HEK293 (cell line): ENCODE measurements at regions not wholly inside any gene's neighbourhood (a gene's known extent, or its start where the extent isn't known, plus 50 kb on each side); places are given as distances from the start of the nearest gene placed in this dataset.

Source experiments
- CTCF ChIA-PET: fragments of 350-600 bp; formaldehyde crosslinking; extraction: SDS; loops from one replicate; lab custom pipeline; 2021; ENCODE audit warnings: antibody characterized with exemption; lab: Yijun Ruan, JAX
- POLR2A ChIA-PET: fragments of 300-600 bp; formaldehyde crosslinking; extraction: SDS; loops from one replicate; lab custom pipeline; 2020; ENCODE audit warnings: antibody characterized with exemption, inconsistent platforms; lab: Yijun Ruan, JAX
- H3K27ac ChIP-seq: fragments of 200-500 bp; sonication (Bioruptor generic); 2 replicates; pipeline ENCODE4 v1.5.1; 2014; ENCODE audit warnings: low read depth, low read length, control low read depth, inconsistent platforms; ENCODE audit errors: extremely low read depth
- H3K36me3 ChIP-seq, 2 experiments: fragments of 200-500 bp in 1 of 2; sonication (Bioruptor generic) in 1 of 2; 1 replicate in 1 of 2; 2 replicates in 1 of 2; pipeline ENCODE4 v1.5.1; 2014 to 2017; ENCODE audit warnings: inconsistent platforms in 2 of 2, low read length in 2 of 2; ENCODE audit not compliant: control insufficient read depth in 2 of 2, insufficient read depth in 1 of 2
- H3K4me1 ChIP-seq: fragments of 200-500 bp; sonication (Bioruptor generic); 2 replicates; pipeline ENCODE4 v1.5.1; 2014; ENCODE audit warnings: mild to moderate bottlenecking, low read length, inconsistent platforms; ENCODE audit not compliant: control insufficient read depth, insufficient read depth
- H3K4me3 ChIP-seq: 2 replicates; pipeline ENCODE4 v1.5.1; 2011; ENCODE audit warnings: low read depth, mild to moderate bottlenecking, control low read depth, low read length, moderate library complexity
- H3K9me3 ChIP-seq: fragments of 200-500 bp; sonication (Bioruptor generic); 2 replicates; pipeline ENCODE4 v1.5.1; 2014; ENCODE audit warnings: low read depth, low read length, inconsistent platforms; ENCODE audit not compliant: control insufficient read depth, insufficient read depth
- HOXA7 ChIP-seq: sonication (generic); formaldehyde crosslinking; IDR thresholded peaks from 2 replicates; pipeline ENCODE4 v1.8.1; 2022; ENCODE audit warnings: missing genetic modification reagents, borderline replicate concordance
- KLF1 ChIP-seq: fragments of 450-650 bp; formaldehyde crosslinking; IDR thresholded peaks from 2 replicates; pipeline ENCODE4 v1.5.1; 2016; ENCODE audit warnings: missing biosample characterization, missing genetic modification characterization
- KLF7 ChIP-seq: fragments of 450-650 bp; formaldehyde crosslinking; IDR thresholded peaks from 2 replicates; pipeline ENCODE4 v1.5.1; 2016; ENCODE audit warnings: missing biosample characterization, missing genetic modification characterization, borderline replicate concordance
- SETDB1 ChIP-seq: IDR thresholded peaks from one replicate; pipeline ENCODE4 v1.6.1; 2017; ENCODE audit warnings: mild to moderate bottlenecking, low read length, moderate library complexity, mixed read lengths; ENCODE audit not compliant: insufficient read length
- YY1 ChIP-seq: fragments of 450-650 bp; formaldehyde crosslinking; IDR thresholded peaks from 2 replicates; pipeline ENCODE4 v1.5.1; 2018; ENCODE audit warnings: missing biosample characterization, missing genetic modification characterization
- ZNF10 ChIP-seq: fragments of 450-650 bp; formaldehyde crosslinking; IDR thresholded peaks from 2 replicates; pipeline ENCODE4 v1.5.1; 2017; ENCODE audit warnings: missing biosample characterization, missing genetic modification characterization
- ZNF133 ChIP-seq: fragments of 450-650 bp; formaldehyde crosslinking; IDR thresholded peaks from 2 replicates; pipeline ENCODE4 v1.5.1; 2016; ENCODE audit warnings: missing biosample characterization, missing genetic modification characterization
- ZNF146 ChIP-seq: fragments of 450-650 bp; formaldehyde crosslinking; IDR thresholded peaks from 2 replicates; pipeline ENCODE4 v1.5.1; 2016; ENCODE audit warnings: missing biosample characterization, missing genetic modification characterization
- ZNF157 ChIP-seq: fragments of 450-650 bp; formaldehyde crosslinking; IDR thresholded peaks from 2 replicates; pipeline ENCODE4 v1.5.1; 2016; ENCODE audit warnings: missing biosample characterization, missing genetic modification characterization
- ZNF169 ChIP-seq: fragments of 450-650 bp; formaldehyde crosslinking; IDR thresholded peaks from 2 replicates; pipeline ENCODE4 v1.5.1; 2016; ENCODE audit warnings: missing biosample characterization, missing genetic modification characterization
- ZNF2 ChIP-seq: fragments of 450-650 bp; formaldehyde crosslinking; IDR thresholded peaks from 2 replicates; pipeline ENCODE4 v1.5.1; 2016; ENCODE audit warnings: missing biosample characterization, missing genetic modification characterization
- ZNF202 ChIP-seq: fragments of 450-650 bp; formaldehyde crosslinking; IDR thresholded peaks from 2 replicates; pipeline ENCODE4 v1.5.1; 2016; ENCODE audit warnings: missing biosample characterization, missing genetic modification characterization, borderline replicate concordance
- ZNF302 ChIP-seq: fragments of 450-650 bp; formaldehyde crosslinking; IDR thresholded peaks from 2 replicates; pipeline ENCODE4 v1.5.1; 2016; ENCODE audit warnings: missing biosample characterization, missing genetic modification characterization, low read depth
- ZNF335 ChIP-seq: fragments of 450-650 bp; formaldehyde crosslinking; conservative IDR thresholded peaks from 2 replicates; pipeline ENCODE4 v1.5.1; 2016; ENCODE audit warnings: missing biosample characterization, missing genetic modification characterization
- ZNF404 ChIP-seq: fragments of 450-650 bp; formaldehyde crosslinking; IDR thresholded peaks from 2 replicates; pipeline ENCODE4 v1.5.1; 2017; ENCODE audit warnings: missing biosample characterization, missing genetic modification characterization
- ZNF544 ChIP-seq: fragments of 450-650 bp; formaldehyde crosslinking; IDR thresholded peaks from 2 replicates; pipeline ENCODE4 v1.5.0; 2017; ENCODE audit warnings: missing biosample characterization, missing genetic modification characterization
- ZNF670 ChIP-seq: fragments of 450-650 bp; formaldehyde crosslinking; IDR thresholded peaks from 2 replicates; pipeline ENCODE4 v1.5.1; 2016; ENCODE audit warnings: missing biosample characterization, missing genetic modification characterization, low read depth
- ZNF776 ChIP-seq: fragments of 450-650 bp; formaldehyde crosslinking; IDR thresholded peaks from 2 replicates; pipeline ENCODE4 v1.5.0; 2017; ENCODE audit warnings: missing biosample characterization, missing genetic modification characterization, borderline replicate concordance
- ZNF777 ChIP-seq: fragments of 450-650 bp; formaldehyde crosslinking; IDR thresholded peaks from 2 replicates; pipeline ENCODE4 v1.5.1; 2017; ENCODE audit warnings: missing biosample characterization, missing genetic modification characterization, borderline replicate concordance
- ZSCAN30 ChIP-seq: fragments of 450-650 bp; IDR thresholded peaks from 2 replicates; pipeline ENCODE4 v1.5.1; 2018; ENCODE audit warnings: missing biosample characterization, mild to moderate bottlenecking, missing genetic modification characterization, moderate library complexity
- TF ChIP-seq, protein P1 (sequence below): fragments of 450-650 bp; formaldehyde crosslinking; IDR thresholded peaks from 2 replicates; pipeline ENCODE4 v1.5.1; 2017; ENCODE audit warnings: missing biosample characterization, missing genetic modification characterization
- TF ChIP-seq, protein P2 (sequence below): fragments of 450-650 bp; formaldehyde crosslinking; IDR thresholded peaks from 2 replicates; pipeline ENCODE4 v1.5.1; 2016; ENCODE audit warnings: missing biosample characterization, missing genetic modification characterization, low read depth
- TF ChIP-seq, protein P3 (sequence below): fragments of 450-650 bp; formaldehyde crosslinking; IDR thresholded peaks from 2 replicates; pipeline ENCODE4 v1.5.1; 2016; ENCODE audit warnings: missing biosample characterization, missing genetic modification characterization
- TF ChIP-seq, protein P4 (sequence below): fragments of 450-650 bp; formaldehyde crosslinking; IDR thresholded peaks from 2 replicates; pipeline ENCODE4 v1.5.1; 2016; ENCODE audit warnings: missing biosample characterization, missing genetic modification characterization
- TF ChIP-seq, protein P5 (sequence below): fragments of 450-650 bp; formaldehyde crosslinking; IDR thresholded peaks from 2 replicates; pipeline ENCODE4 v1.5.1; 2016; ENCODE audit warnings: missing biosample characterization, missing genetic modification characterization
- TF ChIP-seq, protein P6 (sequence below): fragments of 450-650 bp; formaldehyde crosslinking; IDR thresholded peaks from 2 replicates; pipeline ENCODE4 v1.5.1; 2016; ENCODE audit warnings: missing biosample characterization, missing genetic modification characterization

DNA sequence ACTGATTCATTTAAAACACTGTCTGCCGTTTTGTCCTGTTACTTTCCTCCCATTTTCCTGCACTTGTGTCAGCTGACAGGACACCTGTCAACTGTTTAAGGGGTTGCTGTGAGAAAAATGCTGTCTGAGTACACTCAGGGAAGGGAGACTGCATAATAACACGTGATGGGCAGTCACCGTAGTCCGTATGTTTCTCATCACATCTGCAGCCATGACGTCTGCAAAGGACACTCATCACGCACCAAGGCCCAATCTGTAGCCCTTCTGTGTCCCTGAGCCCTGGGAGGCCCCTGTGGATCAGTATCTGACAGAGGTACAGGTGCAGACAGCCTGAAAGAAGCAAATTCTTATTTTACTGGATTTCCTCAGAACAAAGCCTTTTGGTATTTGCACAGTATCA lies 396.3 kb downstream of the YTHDC2 start:
- H3K4me1 ChIP-seq: no peaks in the 10 kb centered on the region
- no peak for TF ChIP-seq ZNF10 (tag by site-specific recombination)
- TF ChIP-seq KLF1: no peak
- TF ChIP-seq ZNF2 (tag by site-specific recombination): no peak
- no peak for TF ChIP-seq YY1 (tag by site-specific recombination)
- TF ChIP-seq, protein P1, sequence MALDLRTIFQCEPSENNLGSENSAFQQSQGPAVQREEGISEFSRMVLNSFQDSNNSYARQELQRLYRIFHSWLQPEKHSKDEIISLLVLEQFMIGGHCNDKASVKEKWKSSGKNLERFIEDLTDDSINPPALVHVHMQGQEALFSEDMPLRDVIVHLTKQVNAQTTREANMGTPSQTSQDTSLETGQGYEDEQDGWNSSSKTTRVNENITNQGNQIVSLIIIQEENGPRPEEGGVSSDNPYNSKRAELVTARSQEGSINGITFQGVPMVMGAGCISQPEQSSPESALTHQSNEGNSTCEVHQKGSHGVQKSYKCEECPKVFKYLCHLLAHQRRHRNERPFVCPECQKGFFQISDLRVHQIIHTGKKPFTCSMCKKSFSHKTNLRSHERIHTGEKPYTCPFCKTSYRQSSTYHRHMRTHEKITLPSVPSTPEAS (tag by site-specific recombination): no peak
- TF ChIP-seq ZNF777 (tag by site-specific recombination): no peak
- TF ChIP-seq ZNF302: no peak
- no peak for TF ChIP-seq ZNF133 (tag by site-specific recombination)
- no peak for TF ChIP-seq ZNF335 (tag by site-specific recombination)
- TF ChIP-seq, protein P2, sequence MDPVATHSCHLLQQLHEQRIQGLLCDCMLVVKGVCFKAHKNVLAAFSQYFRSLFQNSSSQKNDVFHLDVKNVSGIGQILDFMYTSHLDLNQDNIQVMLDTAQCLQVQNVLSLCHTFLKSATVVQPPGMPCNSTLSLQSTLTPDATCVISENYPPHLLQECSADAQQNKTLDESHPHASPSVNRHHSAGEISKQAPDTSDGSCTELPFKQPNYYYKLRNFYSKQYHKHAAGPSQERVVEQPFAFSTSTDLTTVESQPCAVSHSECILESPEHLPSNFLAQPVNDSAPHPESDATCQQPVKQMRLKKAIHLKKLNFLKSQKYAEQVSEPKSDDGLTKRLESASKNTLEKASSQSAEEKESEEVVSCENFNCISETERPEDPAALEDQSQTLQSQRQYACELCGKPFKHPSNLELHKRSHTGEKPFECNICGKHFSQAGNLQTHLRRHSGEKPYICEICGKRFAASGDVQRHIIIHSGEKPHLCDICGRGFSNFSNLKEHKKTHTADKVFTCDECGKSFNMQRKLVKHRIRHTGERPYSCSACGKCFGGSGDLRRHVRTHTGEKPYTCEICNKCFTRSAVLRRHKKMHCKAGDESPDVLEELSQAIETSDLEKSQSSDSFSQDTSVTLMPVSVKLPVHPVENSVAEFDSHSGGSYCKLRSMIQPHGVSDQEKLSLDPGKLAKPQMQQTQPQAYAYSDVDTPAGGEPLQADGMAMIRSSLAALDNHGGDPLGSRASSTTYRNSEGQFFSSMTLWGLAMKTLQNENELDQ (tag by site-specific recombination): no peak
- no peak for TF ChIP-seq ZNF670 (tag by site-specific recombination)
- TF ChIP-seq ZNF776 (tag by site-specific recombination): no peak
- no peak for TF ChIP-seq KLF7 (tag by site-specific recombination)
- TF ChIP-seq ZNF169 (tag by site-specific recombination): no peak
- TF ChIP-seq ZNF202 (tag by site-specific recombination): no peak
- no peak for TF ChIP-seq ZNF544 (tag by site-specific recombination)
- TF ChIP-seq ZSCAN30 (tag by site-specific recombination): no peak
- TF ChIP-seq, all 188 proteins: peak for 0
- Histone ChIP-seq H3K9me3 (no peaks in the 10 kb centered on the region), H3K4me3 (no peak overlapping the region), H3K27ac (no peak overlapping the region), H3K36me3 (no peaks in the 10 kb centered on the region)
- ChIA-PET CTCF (interaction anchor here (0.5 kb wide), 1 partner anchor 540 kb away, joined by 3 read pairs; no protein-coding TSS in a partner anchor), POLR2A (no interaction called here)

DNA sequence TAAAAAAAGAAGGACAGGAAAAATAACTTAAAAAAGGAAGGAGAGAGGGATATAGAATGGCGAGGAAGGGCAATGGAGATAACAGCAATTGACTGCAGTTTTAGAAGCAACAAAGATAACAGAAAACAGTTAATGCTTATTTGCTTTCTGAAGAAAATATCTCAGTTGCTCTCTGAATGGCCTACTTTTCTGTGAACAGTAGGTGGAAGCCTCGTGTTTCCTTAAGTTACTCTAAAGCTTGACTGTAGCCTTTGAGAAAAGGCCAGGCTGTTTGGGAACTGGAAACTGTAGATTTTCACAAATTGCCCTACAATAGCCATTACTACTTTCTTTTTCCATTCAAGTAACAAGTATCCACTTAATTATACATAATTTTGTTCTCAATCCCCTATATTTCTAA lies 404.5 kb downstream of the YTHDC2 start:
- Histone ChIP-seq H3K27ac (no peak overlapping the region), H3K4me3 (no peak overlapping the region), H3K4me1 (no peaks in the 10 kb centered on the region), H3K9me3 (no peaks in the 10 kb centered on the region), H3K36me3 (no peaks in the 10 kb centered on the region)
- ChIA-PET POLR2A (no interaction called here), CTCF (interaction anchor here (0.7 kb wide), 1 partner anchor 13 kb away, joined by 4 read pairs; no protein-coding TSS in a partner anchor)
- TF ChIP-seq HOXA7 (CRISPR knock-in tag): no peak
- TF ChIP-seq, protein P3, sequence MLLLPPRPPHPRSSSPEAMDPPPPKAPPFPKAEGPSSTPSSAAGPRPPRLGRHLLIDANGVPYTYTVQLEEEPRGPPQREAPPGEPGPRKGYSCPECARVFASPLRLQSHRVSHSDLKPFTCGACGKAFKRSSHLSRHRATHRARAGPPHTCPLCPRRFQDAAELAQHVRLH (tag by site-specific recombination): no peak
- TF ChIP-seq, protein P4, sequence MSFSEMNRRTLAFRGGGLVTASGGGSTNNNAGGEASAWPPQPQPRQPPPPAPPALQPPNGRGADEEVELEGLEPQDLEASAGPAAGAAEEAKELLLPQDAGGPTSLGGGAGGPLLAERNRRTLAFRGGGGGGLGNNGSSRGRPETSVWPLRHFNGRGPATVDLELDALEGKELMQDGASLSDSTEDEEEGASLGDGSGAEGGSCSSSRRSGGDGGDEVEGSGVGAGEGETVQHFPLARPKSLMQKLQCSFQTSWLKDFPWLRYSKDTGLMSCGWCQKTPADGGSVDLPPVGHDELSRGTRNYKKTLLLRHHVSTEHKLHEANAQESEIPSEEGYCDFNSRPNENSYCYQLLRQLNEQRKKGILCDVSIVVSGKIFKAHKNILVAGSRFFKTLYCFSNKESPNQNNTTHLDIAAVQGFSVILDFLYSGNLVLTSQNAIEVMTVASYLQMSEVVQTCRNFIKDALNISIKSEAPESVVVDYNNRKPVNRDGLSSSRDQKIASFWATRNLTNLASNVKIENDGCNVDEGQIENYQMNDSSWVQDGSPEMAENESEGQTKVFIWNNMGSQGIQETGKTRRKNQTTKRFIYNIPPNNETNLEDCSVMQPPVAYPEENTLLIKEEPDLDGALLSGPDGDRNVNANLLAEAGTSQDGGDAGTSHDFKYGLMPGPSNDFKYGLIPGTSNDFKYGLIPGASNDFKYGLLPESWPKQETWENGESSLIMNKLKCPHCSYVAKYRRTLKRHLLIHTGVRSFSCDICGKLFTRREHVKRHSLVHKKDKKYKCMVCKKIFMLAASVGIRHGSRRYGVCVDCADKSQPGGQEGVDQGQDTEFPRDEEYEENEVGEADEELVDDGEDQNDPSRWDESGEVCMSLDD (tag by site-specific recombination): no peak
- no peak for TF ChIP-seq ZNF157 (tag by site-specific recombination)
- no peak for TF ChIP-seq SETDB1
- no peak for TF ChIP-seq ZNF146 (tag by site-specific recombination)
- TF ChIP-seq, protein P5, sequence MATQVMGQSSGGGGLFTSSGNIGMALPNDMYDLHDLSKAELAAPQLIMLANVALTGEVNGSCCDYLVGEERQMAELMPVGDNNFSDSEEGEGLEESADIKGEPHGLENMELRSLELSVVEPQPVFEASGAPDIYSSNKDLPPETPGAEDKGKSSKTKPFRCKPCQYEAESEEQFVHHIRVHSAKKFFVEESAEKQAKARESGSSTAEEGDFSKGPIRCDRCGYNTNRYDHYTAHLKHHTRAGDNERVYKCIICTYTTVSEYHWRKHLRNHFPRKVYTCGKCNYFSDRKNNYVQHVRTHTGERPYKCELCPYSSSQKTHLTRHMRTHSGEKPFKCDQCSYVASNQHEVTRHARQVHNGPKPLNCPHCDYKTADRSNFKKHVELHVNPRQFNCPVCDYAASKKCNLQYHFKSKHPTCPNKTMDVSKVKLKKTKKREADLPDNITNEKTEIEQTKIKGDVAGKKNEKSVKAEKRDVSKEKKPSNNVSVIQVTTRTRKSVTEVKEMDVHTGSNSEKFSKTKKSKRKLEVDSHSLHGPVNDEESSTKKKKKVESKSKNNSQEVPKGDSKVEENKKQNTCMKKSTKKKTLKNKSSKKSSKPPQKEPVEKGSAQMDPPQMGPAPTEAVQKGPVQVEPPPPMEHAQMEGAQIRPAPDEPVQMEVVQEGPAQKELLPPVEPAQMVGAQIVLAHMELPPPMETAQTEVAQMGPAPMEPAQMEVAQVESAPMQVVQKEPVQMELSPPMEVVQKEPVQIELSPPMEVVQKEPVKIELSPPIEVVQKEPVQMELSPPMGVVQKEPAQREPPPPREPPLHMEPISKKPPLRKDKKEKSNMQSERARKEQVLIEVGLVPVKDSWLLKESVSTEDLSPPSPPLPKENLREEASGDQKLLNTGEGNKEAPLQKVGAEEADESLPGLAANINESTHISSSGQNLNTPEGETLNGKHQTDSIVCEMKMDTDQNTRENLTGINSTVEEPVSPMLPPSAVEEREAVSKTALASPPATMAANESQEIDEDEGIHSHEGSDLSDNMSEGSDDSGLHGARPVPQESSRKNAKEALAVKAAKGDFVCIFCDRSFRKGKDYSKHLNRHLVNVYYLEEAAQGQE (tag by site-specific recombination): no peak
- no peak for TF ChIP-seq ZNF404 (tag by site-specific recombination)
- TF ChIP-seq, protein P6, sequence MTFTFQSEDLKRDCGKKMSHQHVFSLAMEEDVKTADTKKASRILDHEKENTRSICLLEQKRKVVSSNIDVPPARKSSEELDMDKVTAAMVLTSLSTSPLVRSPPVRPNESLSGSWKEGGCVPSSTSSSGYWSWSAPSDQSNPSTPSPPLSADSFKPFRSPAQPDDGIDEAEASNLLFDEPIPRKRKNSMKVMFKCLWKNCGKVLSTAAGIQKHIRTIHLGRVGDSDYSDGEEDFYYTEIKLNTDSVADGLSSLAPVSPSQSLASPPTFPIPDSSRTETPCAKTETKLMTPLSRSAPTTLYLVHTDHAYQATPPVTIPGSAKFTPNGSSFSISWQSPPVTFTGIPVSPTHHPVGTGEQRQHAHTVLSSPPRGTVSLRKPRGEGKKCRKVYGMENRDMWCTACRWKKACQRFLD (tag by site-specific recombination): no peak
